Loucy (cell line): ENCODE measurements at regions not wholly inside any gene's neighbourhood (a gene's known extent, or its start where the extent isn't known, plus 50 kb on each side); places are given as distances from the start of the nearest gene placed in this dataset.

Experiments
- H2AFZ ChIP-seq: fragments of 200-600 bp; sonication (generic); 2 replicates; pipeline ENCODE4 v1.6.0; 2016; ENCODE audit warnings: antibody characterized with exemption, mild to moderate bottlenecking, low read length, moderate library complexity
- H3F3A ChIP-seq: fragments of 200-600 bp; 2 replicates; pipeline ENCODE4 v1.6.0; 2016; ENCODE audit warnings: antibody characterized with exemption, low read depth, mild to moderate bottlenecking
- H3K27me3 ChIP-seq: fragments of 200-600 bp; sonication (generic); 2 replicates; pipeline ENCODE4 v1.6.1; 2014; ENCODE audit warnings: low read length, mild to moderate bottlenecking; ENCODE audit not compliant: insufficient read depth, poor library complexity, severe bottlenecking
- H3K36me3 ChIP-seq: fragments of 200-600 bp; sonication (generic); 2 replicates; pipeline ENCODE4 v1.6.1; 2016; ENCODE audit warnings: low read length; ENCODE audit not compliant: insufficient read depth
- H3K4me1 ChIP-seq: fragments of 200-600 bp; sonication (generic); 2 replicates; pipeline ENCODE4 v1.5.1; 2014; ENCODE audit warnings: low read length, mild to moderate bottlenecking; ENCODE audit not compliant: insufficient read depth, poor library complexity, severe bottlenecking
- H3K4me2 ChIP-seq: fragments of 200-600 bp; sonication (generic); 2 replicates; pipeline ENCODE4 v1.6.0; 2014; ENCODE audit warnings: antibody characterized with exemption, low read length, low read depth, mild to moderate bottlenecking; ENCODE audit not compliant: poor library complexity, severe bottlenecking
- H3K4me3 ChIP-seq: fragments of 200-600 bp; sonication (generic); 2 replicates; pipeline ENCODE4 v1.5.1; 2014; ENCODE audit warnings: low read length, mild to moderate bottlenecking, mixed read lengths; ENCODE audit not compliant: poor library complexity, severe bottlenecking
- H3K79me2 ChIP-seq: fragments of 200-600 bp; sonication (generic); 2 replicates; pipeline ENCODE4 v1.6.1; 2014; ENCODE audit warnings: low read length; ENCODE audit not compliant: insufficient read depth
- H3K9ac ChIP-seq: fragments of 200-600 bp; sonication (generic); 2 replicates; pipeline ENCODE4 v1.6.0; 2014; ENCODE audit warnings: mild to moderate bottlenecking, low read depth, low read length, moderate library complexity; ENCODE audit not compliant: poor library complexity, severe bottlenecking
- H3K9me2 ChIP-seq: fragments of 200-600 bp; sonication (generic); replicated peaks from 2 replicates; pipeline ENCODE4 v1.6.1; 2016; ENCODE audit warnings: low read depth, low read length, mixed read lengths
- H3K9me3 ChIP-seq: fragments of 200-600 bp; sonication (generic); 2 replicates; pipeline ENCODE4 v1.6.1; 2014; ENCODE audit warnings: mild to moderate bottlenecking, antibody characterized with exemption, low read length, low read depth; ENCODE audit not compliant: insufficient read depth
- H4K20me1 ChIP-seq: fragments of 200-600 bp; sonication (generic); 2 replicates; pipeline ENCODE4 v1.6.0; 2014; ENCODE audit warnings: antibody characterized with exemption, low read length, mild to moderate bottlenecking; ENCODE audit not compliant: insufficient read depth, poor library complexity, severe bottlenecking
- CTCF ChIP-seq: fragments of 200-600 bp; sonication (generic); conservative IDR thresholded peaks from 2 replicates; pipeline ENCODE4 v1.5.1; 2014; ENCODE audit warnings: mild to moderate bottlenecking, antibody characterized with exemption, low read length
- EZH2phosphoT487 ChIP-seq: fragments of 200-600 bp; IDR thresholded peaks from 2 replicates; pipeline ENCODE4 v1.6.1; 2018; ENCODE audit warnings: antibody characterized with exemption, mild to moderate bottlenecking, moderate library complexity, borderline replicate concordance

- H3F3A ChIP-seq = no peaks in the 10 kb centered on the region
- H3K27me3 ChIP-seq = no peaks in the 10 kb centered on the region
- peak overlapping the region; percentile 18; the same call in 1 of the 2 replicates for H2AFZ ChIP-seq
- no peaks in the 10 kb centered on the region for H3K79me2 ChIP-seq
- H3K4me2 ChIP-seq = no peak overlapping the region
- TF ChIP-seq EZH2phosphoT487 (no peak), CTCF (no peak)
- no peaks in the 10 kb centered on the region for H3K9me2 ChIP-seq
- H4K20me1 ChIP-seq = no peaks in the 10 kb centered on the region
- H3K9me3 ChIP-seq = no peaks in the 10 kb centered on the region
- no peak overlapping the region for H3K4me3 ChIP-seq
- H3K36me3 ChIP-seq = no peaks in the 10 kb centered on the region
- peaks cover 27% of the 10 kb centered on the region for H3K4me1 ChIP-seq
- H3K9ac ChIP-seq = peak overlapping the region; percentile 17
These were observed 102.3 kb upstream of the TPM1 start for GRCh38 chr15:62940093-62940754.

- TF ChIP-seq CTCF (no peak), EZH2phosphoT487 (no peak)
- no peaks in the 10 kb centered on the region for H3K9me2 ChIP-seq
- H3K4me1 ChIP-seq = peaks cover 21% of the 10 kb centered on the region
- no peaks in the 10 kb centered on the region for H4K20me1 ChIP-seq
- peak overlapping the region; percentile 18; the same call in 1 of the 2 replicates for H2AFZ ChIP-seq
- no peaks in the 10 kb centered on the region for H3K27me3 ChIP-seq
- peak overlapping the region; percentile 17 for H3K9ac ChIP-seq
- no peak overlapping the region for H3K4me3 ChIP-seq
- no peak overlapping the region for H3K4me2 ChIP-seq
- no peaks in the 10 kb centered on the region for H3K36me3 ChIP-seq
- no peaks in the 10 kb centered on the region for H3K79me2 ChIP-seq
- H3K9me3 ChIP-seq = no peaks in the 10 kb centered on the region
- no peaks in the 10 kb centered on the region for H3F3A ChIP-seq
These were observed 101.7 kb upstream of the TPM1 start for GRCh38 chr15:62940755-62941361.

GRCh38 chr15:62941699-62942098, 100.8 kb upstream of the TPM1 start:
- Histone ChIP-seq H3K4me2 (no peak overlapping the region), H3K4me3 (no peak overlapping the region), H2AFZ (no peak overlapping the region), H3K9ac (no peak overlapping the region), H3K9me3 (no peaks in the 10 kb centered on the region), H3K4me1 (peaks cover 13% of the 10 kb centered on the region), H3K36me3 (no peaks in the 10 kb centered on the region), H3K79me2 (no peaks in the 10 kb centered on the region), H4K20me1 (no peaks in the 10 kb centered on the region), H3K27me3 (no peaks in the 10 kb centered on the region), H3F3A (no peaks in the 10 kb centered on the region), H3K9me2 (no peaks in the 10 kb centered on the region)
- TF ChIP-seq EZH2phosphoT487 (no peak), CTCF (no peak)
